ENCODE measurements at regions not wholly inside any gene's neighbourhood (a gene's known extent, or its start where the extent isn't known, plus 50 kb on each side); places are given as distances from the start of the nearest gene placed in this dataset.
"Not testable (repeated sequence)": the region's sequence is repeated elsewhere in the genome, so short reads cannot be mapped to it uniquely, and the experiment has no call there.

DNA sequence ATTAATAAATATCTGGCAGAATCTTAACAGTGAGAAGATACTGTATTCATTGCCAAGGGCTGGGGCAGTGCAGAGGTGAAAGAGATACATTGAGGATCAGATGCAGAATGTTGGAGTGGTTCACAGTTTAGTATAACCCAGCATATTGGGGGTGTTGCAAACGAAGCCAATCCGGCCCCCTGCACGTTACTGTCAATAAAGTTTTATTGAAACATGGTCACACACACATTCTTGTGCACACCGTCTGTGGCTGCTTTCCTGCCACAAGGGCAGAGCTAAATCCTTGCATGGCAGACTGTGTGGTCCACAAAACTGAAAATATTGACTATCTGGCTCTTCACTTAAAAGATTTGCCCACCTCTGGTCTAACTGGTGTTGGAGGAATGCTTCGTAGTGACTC is 119.7 kb downstream of the SHOX start:
- DNase-seq (ENCODE audit: low read depth) = no peak

DNA sequence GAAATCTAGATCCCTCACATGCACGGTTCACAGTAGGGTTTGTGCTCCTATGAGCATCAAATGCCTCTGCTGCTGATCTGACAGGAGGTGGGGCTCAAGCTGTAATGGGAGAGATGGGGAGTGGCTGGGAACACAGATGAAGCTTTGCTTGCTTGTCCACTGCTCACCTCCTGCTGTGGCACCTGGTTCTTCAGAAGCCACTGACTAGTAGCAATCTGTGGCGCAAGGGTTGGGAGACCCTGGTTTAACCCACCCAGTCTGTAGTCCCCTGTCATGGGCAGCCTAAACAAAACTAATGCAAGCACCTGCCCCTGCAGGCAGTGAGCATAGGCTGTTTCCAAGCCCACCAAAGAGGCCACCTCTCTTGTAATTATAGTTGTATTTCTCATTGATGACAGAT is 116.6 kb downstream of the SHOX start:
- DNase-seq (ENCODE audit: low read depth) = no peak

DNA sequence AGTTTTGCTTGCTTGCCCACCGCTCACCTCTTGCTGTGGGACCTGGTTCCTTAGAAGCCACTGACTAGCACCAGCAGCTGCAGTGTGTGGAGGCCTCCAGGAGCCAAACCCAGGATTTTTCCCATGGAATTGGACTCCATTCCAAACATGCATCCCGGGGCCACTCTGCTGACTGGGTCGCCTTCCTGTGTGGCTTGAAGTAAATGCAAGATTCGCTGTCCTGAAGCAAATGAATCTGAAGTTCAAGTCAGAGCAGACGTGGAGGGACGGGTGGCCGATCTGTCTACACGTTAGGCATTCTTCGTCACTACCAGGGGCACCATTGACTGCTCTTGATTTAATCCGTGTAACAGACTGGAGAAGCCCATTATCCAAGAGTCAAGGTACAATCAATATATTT is 109.0 kb downstream of the SHOX start:
- no peak for DNase-seq (ENCODE audit: low read depth)

DNA sequence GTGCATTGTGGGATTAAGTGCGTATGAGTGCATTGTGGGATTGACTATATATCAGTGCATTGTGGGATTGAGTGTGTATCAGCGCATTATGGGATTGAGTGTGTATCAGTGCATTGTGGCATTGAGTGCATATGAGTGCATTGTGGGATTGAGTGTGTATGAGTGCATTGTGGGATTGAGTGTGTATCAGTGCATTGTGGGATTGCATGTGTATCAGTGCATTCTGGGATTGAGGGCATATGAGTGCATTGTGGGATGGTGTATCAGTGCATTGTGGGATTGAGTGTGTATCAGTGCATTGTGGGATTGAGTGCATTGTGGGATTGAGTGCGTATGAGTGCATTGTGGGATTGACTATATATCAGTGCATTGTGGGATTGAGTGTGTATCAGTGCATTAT is 106.4 kb downstream of the SHOX start:
- DNase-seq (ENCODE audit: low read depth) = not testable (repeated sequence)

DNA sequence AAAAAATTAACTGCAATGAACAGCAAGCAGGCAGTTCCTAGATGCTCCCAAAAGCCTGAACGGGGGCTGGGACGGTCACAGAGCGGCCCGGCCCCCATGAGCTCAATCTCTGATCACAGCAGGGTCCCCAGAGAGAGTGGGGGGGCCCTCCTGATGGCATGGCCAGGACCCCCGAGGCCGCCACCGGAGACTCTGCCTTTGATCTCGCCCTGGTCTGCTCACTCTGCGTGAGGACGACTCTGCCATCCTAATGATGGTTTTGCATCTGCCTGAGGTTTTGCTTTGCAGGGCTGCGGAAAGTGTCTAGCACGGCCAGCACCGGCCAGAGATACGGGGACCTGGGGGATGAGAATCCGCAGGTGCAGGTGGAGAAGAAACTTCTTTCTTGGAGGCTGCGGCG is 103.8 kb downstream of the SHOX start:
- DNase-seq (ENCODE audit: low read depth) = no peak

DNA sequence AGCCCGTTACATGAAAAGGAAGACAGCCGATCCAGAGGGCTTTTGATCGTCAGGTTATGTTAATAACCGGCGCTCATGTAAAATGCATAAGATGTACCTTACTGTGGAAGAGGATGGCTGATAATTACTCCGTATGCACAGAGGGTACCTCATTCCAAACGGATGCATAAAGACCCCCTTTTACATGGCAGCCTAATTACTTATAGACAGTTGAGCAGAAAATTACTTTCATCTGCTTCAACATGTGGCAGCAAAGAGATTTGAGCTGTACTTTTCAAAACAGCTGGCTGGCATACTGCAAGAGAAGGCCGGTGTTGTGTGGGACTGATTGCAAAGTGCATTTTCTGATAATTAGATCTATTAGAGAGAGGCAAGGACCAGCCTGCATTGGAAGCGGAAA is 103.4 kb downstream of the SHOX start:
- DNase-seq (ENCODE audit: low read depth) = no peak

DNA sequence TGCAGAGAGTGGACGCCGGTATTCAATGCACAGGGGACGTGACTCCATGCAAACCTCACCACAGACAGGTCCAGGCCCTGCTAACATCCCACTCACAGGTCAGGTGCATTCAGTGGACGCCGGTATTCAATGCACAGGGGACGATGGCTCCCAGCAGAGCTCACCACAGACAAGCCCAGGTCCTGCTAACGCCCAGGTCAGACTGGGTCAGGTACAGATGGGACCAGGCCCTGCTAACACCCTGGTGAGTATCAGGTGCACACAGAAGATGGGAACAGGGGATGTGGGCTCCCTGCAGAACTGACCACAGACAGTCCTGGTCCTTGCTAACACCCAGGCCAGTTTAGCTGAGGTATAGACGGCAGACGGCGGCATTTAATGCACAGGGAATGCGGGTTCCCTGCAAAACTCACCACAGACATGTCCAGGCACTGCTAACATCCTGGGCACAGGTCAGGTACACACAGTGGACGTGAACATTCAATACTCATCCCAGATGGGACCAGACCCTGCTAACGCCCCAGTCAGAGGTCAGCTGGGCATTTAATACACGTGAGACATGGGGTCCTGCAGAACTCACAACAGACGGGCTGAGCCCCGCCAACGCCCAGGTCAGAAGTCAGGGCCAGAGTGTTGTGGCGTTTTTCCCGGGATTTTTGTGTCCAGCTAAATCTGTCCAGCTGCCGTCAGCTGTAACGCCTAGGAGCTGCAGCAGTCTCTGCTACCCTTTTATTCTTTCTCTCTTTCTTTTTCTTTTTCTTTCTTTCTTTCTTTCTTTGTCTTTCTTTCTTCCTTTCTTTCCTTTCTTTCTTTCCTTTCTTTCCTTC is 99.2 kb downstream of the SHOX start:
- DNase-seq (ENCODE audit: low read depth) = no peak

DNA sequence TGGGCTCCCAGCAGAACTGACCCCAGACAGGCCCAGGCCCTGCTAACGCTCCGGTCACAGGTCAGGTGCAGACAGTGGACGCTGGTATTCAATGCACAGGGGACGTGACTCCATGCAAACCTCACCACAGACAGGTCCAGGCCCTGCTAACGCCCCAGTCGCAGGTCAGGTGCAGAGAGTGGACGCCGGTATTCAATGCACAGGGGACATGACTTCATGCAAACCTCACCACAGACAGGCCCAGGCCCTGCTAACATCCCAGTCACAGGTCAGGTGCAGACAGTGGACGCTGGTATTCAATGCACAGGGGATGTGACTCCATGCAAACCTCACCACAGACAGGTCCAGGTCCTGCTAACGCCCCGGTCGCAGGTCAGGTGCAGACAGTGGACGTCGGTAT is 98.5 kb downstream of the SHOX start:
- DNase-seq (ENCODE audit: low read depth) = not testable (repeated sequence)

DNA sequence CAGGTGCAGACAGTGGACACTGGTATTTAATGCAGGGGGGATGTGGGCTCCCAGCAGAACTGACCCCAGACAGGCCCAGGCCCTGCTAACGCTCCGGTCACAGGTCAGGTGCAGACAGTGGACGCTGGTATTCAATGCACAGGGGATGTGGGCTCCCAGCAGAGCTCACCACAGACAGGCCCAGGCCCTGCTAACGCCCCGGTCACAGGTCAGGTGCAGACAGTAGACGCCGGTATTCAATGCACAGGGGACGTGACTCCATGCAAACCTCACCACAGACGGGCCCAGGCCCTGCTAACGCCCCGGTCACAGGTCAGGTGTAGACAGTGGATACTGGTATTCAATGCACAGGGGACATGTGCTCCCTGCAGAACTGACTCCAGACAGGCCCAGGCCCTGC is 98.0 kb downstream of the SHOX start:
- not testable (repeated sequence) for DNase-seq (ENCODE audit: low read depth)

DNA sequence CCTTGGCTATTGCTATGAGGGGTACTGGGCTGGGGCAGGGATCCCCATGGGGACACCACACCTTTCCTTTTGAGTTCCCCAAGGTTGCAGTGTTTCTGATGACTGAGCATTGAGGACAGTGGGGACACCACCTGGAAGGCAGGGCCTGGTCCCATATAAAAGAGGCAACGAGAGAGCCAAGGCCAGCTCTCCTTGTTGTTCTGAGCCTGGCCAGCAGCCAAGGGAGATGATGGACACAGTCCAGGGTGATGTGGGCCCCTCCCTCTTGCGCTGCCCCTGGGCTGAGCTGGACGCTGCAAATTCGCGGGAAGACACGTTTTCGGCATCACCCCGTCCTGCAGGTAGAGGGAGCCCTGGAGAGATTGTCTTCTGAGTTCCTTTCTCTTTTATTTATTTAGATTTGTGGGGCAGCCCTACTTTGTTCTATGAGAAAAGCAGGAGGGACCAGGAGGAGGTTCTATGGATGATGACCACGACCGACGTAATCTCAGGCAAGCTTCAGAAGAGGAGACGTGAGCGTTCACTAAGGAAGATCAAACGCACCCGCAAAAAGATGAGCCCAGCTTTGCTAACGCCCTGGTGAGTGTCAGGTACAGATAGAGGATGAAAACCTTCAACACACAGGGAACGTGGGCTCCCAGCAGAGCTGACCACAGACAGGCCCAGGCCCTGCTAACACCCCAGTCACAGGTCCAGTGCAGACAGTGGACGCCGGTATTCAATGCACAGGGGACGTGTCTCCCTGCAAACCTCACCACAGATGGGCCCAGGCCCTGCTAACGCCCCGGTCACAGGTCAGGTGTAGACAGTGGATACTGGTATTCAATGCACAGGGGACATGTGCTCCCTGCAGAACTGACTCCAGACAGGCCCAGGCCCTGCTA is 97.4 kb downstream of the SHOX start:
- DNase-seq (ENCODE audit: low read depth) = no peak

DNA sequence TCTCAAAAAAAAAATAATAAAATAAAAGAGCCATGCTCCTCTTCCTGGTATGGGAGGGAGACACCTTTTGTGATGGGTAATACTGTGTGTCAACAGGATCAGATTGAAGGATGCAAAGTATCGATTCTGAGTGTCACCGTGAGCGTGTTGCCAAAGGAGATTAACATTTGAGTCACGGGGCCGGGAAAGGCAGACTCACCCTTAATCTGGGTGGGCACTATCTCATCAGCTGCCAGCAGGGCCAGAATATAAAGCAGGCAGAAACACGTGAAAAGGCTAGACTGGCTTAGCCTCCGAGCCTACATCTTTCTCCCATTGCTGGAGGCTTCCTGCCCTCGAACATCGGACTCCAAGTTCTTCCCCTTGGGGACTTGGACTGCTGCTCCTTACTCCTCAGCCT is 95.4 kb downstream of the SHOX start:
- DNase-seq (ENCODE audit: low read depth) = no peak

DNA sequence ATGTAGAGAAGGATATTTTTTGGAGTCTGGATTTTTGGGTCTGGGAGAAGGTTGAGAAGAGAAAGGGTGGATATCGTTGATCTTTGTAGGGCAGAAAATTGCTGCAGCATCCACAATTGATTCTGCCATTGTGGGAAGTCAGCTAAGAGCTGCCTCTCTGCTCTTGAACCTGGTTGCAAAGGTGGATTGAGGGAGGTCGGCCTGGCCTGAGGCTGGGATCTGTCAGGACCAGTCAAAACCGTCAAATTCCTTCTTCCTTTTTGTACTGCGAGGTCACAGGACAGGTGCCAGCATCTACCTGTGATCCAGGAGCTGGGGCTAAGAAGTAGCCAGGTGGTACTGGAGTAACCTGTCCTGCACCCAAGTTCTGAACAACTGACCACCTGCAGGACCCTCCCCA is 93.7 kb downstream of the SHOX start:
- DNase-seq (ENCODE audit: low read depth) = peak; percentile 35

DNA sequence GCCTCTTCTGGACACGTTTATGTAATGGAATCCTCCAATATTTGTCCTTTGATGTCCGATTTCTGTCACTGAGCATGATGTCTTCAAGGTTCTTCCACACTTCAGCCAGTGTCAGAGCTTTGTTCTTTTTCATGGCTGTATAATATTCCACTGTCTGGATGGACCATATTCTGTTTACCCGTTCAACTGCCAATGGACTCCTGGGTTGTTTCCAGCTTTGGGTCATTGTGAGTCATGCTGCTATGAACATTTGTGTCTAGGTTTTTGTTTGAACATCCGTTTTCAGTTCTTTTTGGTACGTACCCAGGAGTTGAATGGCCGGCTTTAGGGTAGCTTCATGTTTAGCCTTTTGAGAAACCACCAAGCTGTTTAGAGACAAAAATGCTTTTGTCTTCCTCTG is 93.2 kb downstream of the SHOX start:
- peak; percentile 34 for DNase-seq (ENCODE audit: low read depth)

DNA sequence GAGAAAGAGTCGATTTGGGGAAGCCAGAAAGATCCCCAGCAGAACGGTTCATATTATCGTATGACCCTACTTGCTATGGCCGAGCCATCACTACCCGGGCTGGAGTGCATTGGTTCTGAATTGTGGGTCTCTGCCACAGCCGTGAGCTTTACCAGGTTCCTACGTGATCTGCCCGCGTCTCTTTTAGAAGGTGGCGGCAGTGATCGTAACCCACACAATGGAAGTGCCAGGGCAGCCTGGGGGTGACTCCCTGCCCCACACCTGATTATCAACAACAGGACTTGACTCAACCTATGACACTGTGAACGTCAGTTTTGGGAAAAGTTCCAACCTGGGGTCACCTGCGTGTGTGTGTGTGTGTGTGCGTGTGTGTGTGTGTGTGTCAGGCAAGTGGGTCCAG is 90.8 kb downstream of the SHOX start:
- DNase-seq (ENCODE audit: low read depth) = no peak

DNA sequence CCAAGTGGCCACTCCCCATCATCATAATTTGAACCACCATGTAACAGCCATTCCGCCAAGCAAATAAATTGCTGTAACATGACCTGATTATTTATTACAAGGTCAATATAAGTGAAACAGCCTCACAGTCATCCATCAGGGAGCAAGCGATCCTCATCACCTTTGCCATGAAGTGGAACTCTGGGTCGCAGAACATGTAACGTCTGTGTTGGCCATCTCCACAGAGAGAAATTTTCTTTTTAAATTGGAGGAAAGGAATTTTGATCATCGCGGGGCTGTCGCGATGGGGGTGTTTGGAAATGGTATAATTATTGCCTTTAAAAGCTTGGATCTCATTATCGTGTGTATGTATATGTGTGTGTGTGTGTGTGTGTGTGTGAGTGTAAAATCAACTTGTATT is 90.2 kb downstream of the SHOX start:
- DNase-seq (ENCODE audit: low read depth) = no peak

DNA sequence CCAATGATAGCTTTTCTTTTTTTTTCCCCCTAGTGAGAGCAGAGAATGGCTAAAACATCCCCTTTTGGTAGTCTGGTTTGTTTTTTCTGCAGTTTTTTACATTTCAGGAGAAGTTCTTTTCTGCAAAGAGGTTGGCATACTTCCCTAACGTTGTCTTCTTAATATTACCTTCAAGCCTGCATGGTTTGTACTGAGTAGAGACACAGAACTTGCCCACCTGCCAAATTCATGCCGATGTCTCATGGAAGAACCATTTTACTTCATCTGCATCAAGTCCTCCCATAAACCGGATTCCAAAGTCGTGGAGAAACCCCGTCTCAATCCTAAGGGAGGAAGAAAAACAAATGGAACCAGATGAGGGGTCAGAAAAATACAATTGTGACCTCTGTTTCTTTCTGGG is 89.7 kb downstream of the SHOX start:
- DNase-seq (ENCODE audit: low read depth) = no peak

DNA sequence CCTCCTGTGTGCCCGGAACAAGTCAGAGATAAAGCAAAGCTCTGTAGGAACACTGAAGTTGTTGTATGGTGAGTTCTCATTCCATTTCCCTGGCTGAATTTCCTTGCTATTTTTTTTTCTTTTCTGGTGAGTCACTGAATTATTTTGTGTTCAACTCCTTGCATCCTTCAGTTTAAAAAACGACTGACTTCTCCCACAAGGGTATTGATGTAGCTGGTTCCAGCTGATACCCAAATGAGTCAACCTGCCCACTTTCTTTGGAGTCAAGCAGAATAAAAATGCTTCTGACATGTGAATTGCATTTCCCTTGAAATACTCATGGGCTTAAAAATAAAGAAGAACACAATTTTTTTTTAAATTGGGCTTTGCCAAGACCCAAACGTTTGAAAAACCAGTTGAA is 85.5 kb downstream of the SHOX start:
- no peak for DNase-seq (ENCODE audit: low read depth)

DNA sequence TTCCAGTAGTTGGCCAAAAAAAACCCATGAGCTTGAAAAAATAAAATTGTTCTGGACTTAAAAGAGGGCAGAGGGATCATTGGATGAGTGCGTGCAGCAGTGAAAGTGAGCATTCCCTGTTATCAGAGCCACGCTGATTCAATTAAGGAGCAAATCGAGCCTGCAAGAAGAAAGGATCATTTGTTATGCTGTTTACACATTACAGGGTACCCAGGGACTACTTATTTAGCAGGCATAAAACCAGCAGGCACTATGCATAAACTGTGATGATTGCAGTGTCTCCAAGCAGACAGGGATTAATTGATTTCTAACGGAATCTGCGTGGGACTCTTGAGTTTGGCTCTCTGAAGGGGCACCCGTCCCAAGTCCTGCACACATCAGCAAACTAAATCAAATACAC is 83.5 kb downstream of the SHOX start:
- no peak for DNase-seq (ENCODE audit: low read depth)

All from RPMI7951 (cell line).